Breast epithelium (tissue), 4 donors: ENCODE measurements at regions not wholly inside any gene's neighbourhood (a gene's known extent, or its start where the extent isn't known, plus 50 kb on each side); places are given as distances from the start of the nearest gene placed in this dataset.

Experiments used
- DNase-seq, 2 donors: peaks; one replicate each; pipeline ENCODE4 v3.0.0-alpha.2; 2019; ENCODE audit warnings: low spot score in 2 of 2
- H3K27ac ChIP-seq, 2 donors: fragments of 200-600 bp; sonication (generic) in 1 of 2; one replicate each; pipeline ENCODE4 v1.5.1; 2016 to 2019; ENCODE audit warnings: mild to moderate bottlenecking in 1 of 2
- H3K27me3 ChIP-seq, 2 donors: fragments of 200-600 bp; sonication (generic) in 1 of 2; one replicate each; pipeline versions ENCODE4 v1.5.1 to v1.6.0; 2017 to 2019; ENCODE audit warnings: control low read depth in 1 of 2, mild to moderate bottlenecking in 1 of 2
- H3K36me3 ChIP-seq: fragments of 200-600 bp; one replicate; pipeline ENCODE4 v1.5.1; 2019
- H3K4me1 ChIP-seq, 2 donors: fragments of 200-600 bp; sonication (generic); one replicate each; pipeline ENCODE4 v1.5.1; 2016 to 2019; ENCODE audit warnings: control low read depth in 1 of 2
- H3K4me3 ChIP-seq, 3 donors: fragments of 200-600 bp; sonication (generic); 1 replicate in 2 of 3; 2 replicates in 1 of 3; pipeline ENCODE4 v1.5.1; 2016 to 2019; ENCODE audit warnings: mild to moderate bottlenecking in 3 of 3, moderate library complexity in 2 of 3
- H3K9me3 ChIP-seq, 2 donors: fragments of 200-600 bp; sonication (generic) in 1 of 2; one replicate each; pipeline ENCODE4 v1.5.1; 2016 to 2019; ENCODE audit warnings: control low read depth in 1 of 2
- POLR2A ChIP-seq: fragments of 450-650 bp; IDR thresholded peaks from one replicate; pipeline ENCODE4 v1.6.1; 2016; ENCODE audit warnings: antibody characterized with exemption, mild to moderate bottlenecking, moderate library complexity
- POLR2AphosphoS5 ChIP-seq, 3 donors: sonication (generic); formaldehyde crosslinking; IDR thresholded peaks; one replicate each; pipeline ENCODE4 v1.6.1; 2017; ENCODE audit warnings: antibody characterized with exemption in 3 of 3
- intact Hi-C: fragments of 100-400 bp; cut with DNase I; formaldehyde crosslinking; loops from one replicate; pipeline ENCODE4 v1.15.1; 2023; ENCODE audit warnings: low total_unique reads
- TF ChIP-seq, protein P1 (sequence below), 3 donors: fragments of 450-650 bp; IDR thresholded peaks; one replicate each; pipeline ENCODE4 v1.5.1; 2016 to 2017; ENCODE audit warnings: antibody characterized with exemption in 3 of 3, mild to moderate bottlenecking in 3 of 3, moderate library complexity in 3 of 3

DNA sequence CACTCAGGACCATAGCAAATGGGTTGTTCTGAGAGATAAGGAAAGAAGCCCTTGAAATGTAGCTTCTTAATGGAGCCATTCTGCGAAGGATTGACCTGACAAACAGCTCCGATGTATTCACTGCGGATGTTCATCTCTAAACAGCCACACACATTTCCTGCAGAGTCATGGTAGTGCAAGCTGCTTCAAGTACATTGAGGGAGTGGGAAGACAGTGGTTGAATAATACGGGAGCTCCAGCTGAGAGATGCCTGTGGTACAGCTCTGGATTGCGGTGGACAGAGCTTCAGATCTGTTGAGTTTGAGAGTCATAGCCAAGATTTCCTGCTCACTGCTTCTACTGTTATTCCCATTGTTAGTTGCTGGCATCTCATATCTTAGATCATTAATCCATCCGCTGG is 86.6 kb downstream of the ZBTB18 start:
- no peaks in the 10 kb centered on the region for H3K27me3 ChIP-seq
- intact Hi-C loops: no loop called here
- no peaks in the 10 kb centered on the region for H3K4me1 ChIP-seq
- DNase-seq: no peak
- H3K27ac ChIP-seq: no peak overlapping the region
- no peaks in the 10 kb centered on the region for H3K36me3 ChIP-seq
- TF ChIP-seq POLR2AphosphoS5 (IDR thresholded peaks at IDR 0.05): no peak
- no peak for TF ChIP-seq POLR2A
- TF ChIP-seq, protein P1, sequence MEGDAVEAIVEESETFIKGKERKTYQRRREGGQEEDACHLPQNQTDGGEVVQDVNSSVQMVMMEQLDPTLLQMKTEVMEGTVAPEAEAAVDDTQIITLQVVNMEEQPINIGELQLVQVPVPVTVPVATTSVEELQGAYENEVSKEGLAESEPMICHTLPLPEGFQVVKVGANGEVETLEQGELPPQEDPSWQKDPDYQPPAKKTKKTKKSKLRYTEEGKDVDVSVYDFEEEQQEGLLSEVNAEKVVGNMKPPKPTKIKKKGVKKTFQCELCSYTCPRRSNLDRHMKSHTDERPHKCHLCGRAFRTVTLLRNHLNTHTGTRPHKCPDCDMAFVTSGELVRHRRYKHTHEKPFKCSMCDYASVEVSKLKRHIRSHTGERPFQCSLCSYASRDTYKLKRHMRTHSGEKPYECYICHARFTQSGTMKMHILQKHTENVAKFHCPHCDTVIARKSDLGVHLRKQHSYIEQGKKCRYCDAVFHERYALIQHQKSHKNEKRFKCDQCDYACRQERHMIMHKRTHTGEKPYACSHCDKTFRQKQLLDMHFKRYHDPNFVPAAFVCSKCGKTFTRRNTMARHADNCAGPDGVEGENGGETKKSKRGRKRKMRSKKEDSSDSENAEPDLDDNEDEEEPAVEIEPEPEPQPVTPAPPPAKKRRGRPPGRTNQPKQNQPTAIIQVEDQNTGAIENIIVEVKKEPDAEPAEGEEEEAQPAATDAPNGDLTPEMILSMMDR (IDR thresholded peaks at IDR 0.05): no peak
- H3K9me3 ChIP-seq: no peaks in the 10 kb centered on the region
- H3K4me3 ChIP-seq: no peak overlapping the region

DNA sequence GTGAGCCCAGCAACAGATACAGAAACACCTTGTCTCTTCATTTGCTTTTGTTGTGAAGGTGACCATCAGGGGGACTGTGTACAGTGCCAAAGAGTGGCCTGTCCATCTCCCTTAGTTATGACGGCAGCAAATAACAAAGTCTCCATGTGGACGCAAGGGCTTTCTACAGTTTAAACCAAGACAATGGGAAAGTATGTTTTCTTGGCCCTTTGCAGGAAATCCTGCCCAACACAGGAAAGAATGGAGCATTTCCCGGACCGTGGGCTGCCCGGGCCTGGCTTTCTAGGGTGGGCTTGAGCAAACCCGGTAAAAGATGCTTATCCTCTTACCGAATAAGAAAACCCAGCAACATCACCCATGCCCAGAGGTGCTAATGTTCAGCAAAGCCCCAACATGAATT is 87.3 kb downstream of the ZBTB18 start:
- Histone ChIP-seq H3K36me3 (no peaks in the 10 kb centered on the region), H3K27ac (no peak overlapping the region), H3K4me3 (no peak overlapping the region), H3K4me1 (no peaks in the 10 kb centered on the region), H3K27me3 (no peaks in the 10 kb centered on the region), H3K9me3 (no peaks in the 10 kb centered on the region)
- intact Hi-C loops: no loop called here
- TF ChIP-seq POLR2AphosphoS5 (IDR thresholded peaks at IDR 0.05) (no peak), POLR2A (no peak)
- TF ChIP-seq, protein P1 (IDR thresholded peaks at IDR 0.05): no peak
- DNase-seq: no peak

DNA sequence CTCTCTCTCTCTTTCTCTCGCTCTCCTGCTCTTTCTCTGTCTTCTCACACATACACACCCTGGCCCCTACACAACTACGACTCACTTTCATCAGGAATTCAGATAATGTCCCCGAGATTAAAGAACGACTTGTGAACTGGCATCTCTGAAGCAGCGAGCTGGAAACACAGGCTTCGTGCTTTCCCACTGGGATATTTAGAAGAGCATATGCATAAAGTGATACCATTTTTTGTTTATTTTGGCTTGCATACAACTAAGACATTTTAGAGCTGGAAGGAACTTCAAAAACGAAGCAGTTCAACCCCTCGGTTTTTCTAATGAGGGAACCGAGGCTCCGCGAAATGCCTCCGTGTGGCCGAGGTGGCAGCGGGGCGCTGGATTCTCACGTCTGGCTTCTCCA is 88.6 kb downstream of the ZBTB18 start:
- no peaks in the 10 kb centered on the region for H3K36me3 ChIP-seq
- intact Hi-C loops: no loop called here
- TF ChIP-seq, protein P1 (IDR thresholded peaks at IDR 0.05): no peak
- TF ChIP-seq POLR2AphosphoS5 (IDR thresholded peaks at IDR 0.05) (no peak), POLR2A (no peak)
- H3K9me3 ChIP-seq: no peaks in the 10 kb centered on the region
- H3K27me3 ChIP-seq: no peaks in the 10 kb centered on the region
- no peak overlapping the region for H3K4me3 ChIP-seq
- no peak for DNase-seq
- H3K4me1 ChIP-seq: no peaks in the 10 kb centered on the region
- no peak overlapping the region for H3K27ac ChIP-seq

DNA sequence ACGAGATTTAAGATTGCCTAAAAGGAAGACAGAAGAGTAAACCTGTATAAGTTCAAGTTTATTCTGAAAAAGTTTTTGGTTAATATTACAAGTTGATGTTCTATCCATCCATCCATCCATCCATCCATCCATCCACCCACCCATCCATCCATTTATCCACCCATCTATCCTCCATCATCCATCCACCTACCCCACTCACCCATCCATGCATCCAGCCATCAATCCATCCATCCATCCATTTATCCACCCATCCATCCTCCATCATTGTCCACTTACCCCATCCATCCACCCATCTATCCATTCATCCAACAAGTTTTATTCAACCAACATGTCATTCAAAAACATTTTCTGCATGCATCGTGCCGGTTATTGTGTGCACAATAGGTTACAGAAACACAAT is 89.3 kb downstream of the ZBTB18 start:
- intact Hi-C loops: no loop called here

DNA sequence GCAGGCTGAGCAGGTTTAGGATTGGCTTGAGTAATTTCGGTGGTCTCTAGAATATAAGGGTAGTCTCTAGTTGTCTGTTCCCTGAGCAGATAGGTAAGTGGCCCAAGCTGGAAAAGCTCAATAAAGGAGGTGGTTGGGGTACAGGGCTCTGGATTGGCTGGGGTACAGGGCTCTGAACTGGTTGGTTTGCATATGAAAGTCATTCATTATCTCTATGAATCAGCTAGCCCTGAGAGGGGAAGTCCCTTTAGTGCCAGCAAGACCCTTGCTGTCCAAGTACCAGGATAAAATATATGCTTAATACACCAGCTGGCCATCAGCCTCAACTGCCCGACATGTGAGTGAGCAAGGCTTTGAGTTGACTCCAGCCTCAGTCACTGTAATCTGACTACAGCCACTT is 93.0 kb downstream of the ZBTB18 start:
- Histone ChIP-seq H3K9me3 (no peaks in the 10 kb centered on the region), H3K4me3 (no peak overlapping the region), H3K36me3 (no peaks in the 10 kb centered on the region), H3K27ac (no peak overlapping the region), H3K4me1 (no peaks in the 10 kb centered on the region), H3K27me3 (no peaks in the 10 kb centered on the region)
- intact Hi-C loops: no loop called here
- TF ChIP-seq, protein P1 (IDR thresholded peaks at IDR 0.05): no peak
- TF ChIP-seq POLR2A: no peak
- no peak for TF ChIP-seq POLR2AphosphoS5 (IDR thresholded peaks at IDR 0.05)
- no peak for DNase-seq

More for the DNA sequence above, 89.3 kb downstream of the ZBTB18 start:
- no peaks in the 10 kb centered on the region for H3K9me3 ChIP-seq
- H3K4me1 ChIP-seq: no peaks in the 10 kb centered on the region
- H3K4me3 ChIP-seq: no peak overlapping the region
- H3K36me3 ChIP-seq: no peaks in the 10 kb centered on the region
- H3K27me3 ChIP-seq: no peaks in the 10 kb centered on the region
- no peak overlapping the region for H3K27ac ChIP-seq
- TF ChIP-seq POLR2AphosphoS5 (IDR thresholded peaks at IDR 0.05): no peak
- no peak for DNase-seq

DNA sequence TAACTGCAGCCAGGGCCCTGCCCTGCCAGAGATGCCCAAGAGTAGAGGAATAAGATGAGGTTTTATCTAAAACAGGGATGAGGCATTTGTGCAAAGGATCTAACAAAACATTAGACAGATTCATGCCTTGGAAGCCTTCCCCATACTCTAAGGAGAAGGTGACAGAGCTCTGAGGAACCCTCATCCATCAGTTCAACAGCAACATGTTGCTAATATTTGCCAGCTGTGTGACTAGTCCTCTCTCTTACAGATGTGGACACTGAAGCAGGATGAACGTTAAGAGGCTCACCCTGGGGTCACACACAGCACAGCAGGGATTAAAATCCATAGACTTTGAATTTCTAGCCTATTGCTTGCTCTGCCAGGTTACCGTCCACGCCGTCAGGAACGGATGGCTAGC is 99.0 kb downstream of the ZBTB18 start:
- no peaks in the 10 kb centered on the region for H3K27me3 ChIP-seq
- no peaks in the 10 kb centered on the region for H3K36me3 ChIP-seq
- intact Hi-C loops: no loop called here
- no peaks in the 10 kb centered on the region for H3K9me3 ChIP-seq
- no peak overlapping the region for H3K27ac ChIP-seq
- H3K4me1 ChIP-seq: no peaks in the 10 kb centered on the region
- H3K4me3 ChIP-seq: no peak overlapping the region
- no peak for TF ChIP-seq POLR2A
- TF ChIP-seq, protein P1 (IDR thresholded peaks at IDR 0.05): no peak
- no peak for TF ChIP-seq POLR2AphosphoS5 (IDR thresholded peaks at IDR 0.05)
- DNase-seq: no peak
